Ovary (tissue), 3 donors: ENCODE measurements at regions not wholly inside any gene's neighbourhood (a gene's known extent, or its start where the extent isn't known, plus 50 kb on each side); places are given as distances from the start of the nearest gene placed in this dataset.

Experiments used
- POLR2A ChIP-seq: fragments of 450-650 bp; IDR thresholded peaks from one replicate; pipeline ENCODE4 v1.6.1; 2017; ENCODE audit warnings: antibody characterized with exemption, mild to moderate bottlenecking, moderate library complexity
- TF ChIP-seq, protein P1 (sequence below), 3 donors: fragments of 450-650 bp in 2 of 3; fragments of 200-600 bp in 1 of 3; IDR thresholded peaks; one replicate each; pipeline versions ENCODE4 v1.5.1 to v1.8.0; 2016 to 2022; ENCODE audit warnings: antibody characterized with exemption in 3 of 3, mild to moderate bottlenecking in 1 of 3
- donor health status: DM: no; HTN: no; CAD: no.

- TF ChIP-seq, protein P1, sequence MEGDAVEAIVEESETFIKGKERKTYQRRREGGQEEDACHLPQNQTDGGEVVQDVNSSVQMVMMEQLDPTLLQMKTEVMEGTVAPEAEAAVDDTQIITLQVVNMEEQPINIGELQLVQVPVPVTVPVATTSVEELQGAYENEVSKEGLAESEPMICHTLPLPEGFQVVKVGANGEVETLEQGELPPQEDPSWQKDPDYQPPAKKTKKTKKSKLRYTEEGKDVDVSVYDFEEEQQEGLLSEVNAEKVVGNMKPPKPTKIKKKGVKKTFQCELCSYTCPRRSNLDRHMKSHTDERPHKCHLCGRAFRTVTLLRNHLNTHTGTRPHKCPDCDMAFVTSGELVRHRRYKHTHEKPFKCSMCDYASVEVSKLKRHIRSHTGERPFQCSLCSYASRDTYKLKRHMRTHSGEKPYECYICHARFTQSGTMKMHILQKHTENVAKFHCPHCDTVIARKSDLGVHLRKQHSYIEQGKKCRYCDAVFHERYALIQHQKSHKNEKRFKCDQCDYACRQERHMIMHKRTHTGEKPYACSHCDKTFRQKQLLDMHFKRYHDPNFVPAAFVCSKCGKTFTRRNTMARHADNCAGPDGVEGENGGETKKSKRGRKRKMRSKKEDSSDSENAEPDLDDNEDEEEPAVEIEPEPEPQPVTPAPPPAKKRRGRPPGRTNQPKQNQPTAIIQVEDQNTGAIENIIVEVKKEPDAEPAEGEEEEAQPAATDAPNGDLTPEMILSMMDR (IDR thresholded peaks at IDR 0.05) = no peak
- no peak for TF ChIP-seq POLR2A
Observed at GRCh38 chr4:22191565-22191964, 243.0 kb upstream of the KCNIP4 start.
